ENCODE measurements at regions not wholly inside any gene's neighbourhood (a gene's known extent, or its start where the extent isn't known, plus 50 kb on each side); places are given as distances from the start of the nearest gene placed in this dataset.

DNA sequence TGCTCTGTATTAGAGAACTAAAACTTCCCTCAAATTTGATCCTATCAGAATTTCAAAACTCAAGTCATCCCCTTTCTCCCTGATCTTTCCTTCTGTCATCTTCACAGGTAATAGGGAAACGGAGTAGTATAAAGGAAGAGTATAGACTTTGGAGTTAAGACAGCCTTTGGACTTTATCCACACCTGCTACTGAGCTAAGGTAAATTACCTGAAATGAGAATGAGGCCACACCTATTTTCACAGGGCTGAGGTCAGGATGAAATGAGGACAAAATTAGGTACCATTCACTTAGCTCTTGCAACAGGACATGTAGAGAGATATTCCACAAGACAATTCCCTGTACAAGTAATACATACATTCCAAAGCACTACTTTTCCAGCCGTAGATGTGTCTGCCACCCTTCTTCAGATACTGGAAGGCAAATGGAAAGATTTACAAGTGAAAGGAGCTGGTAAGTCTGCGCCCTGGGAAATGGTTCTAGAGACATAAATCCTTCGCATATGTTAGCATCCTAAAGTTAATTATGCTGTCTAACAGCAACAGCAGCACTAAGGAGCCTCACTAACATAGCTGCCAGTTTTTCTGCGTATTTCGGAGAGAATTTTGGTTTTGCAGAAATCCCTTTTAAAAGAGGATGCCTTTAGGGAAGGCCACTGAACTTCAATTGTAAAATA lies 461.8 kb downstream of the SHQ1 start:
- TF ChIP-seq CTCF (IDR thresholded peaks at IDR 0.05) (no peak), POLR2A (IDR thresholded peaks at IDR 0.05) (no peak)

Measured in vagina (tissue), 2 donors.